HEK293 (cell line): ENCODE measurements at regions not wholly inside any gene's neighbourhood (a gene's known extent, or its start where the extent isn't known, plus 50 kb on each side); places are given as distances from the start of the nearest gene placed in this dataset.

Experiments used
- CTCF ChIP-seq: fragments of 450-650 bp; formaldehyde crosslinking; IDR thresholded peaks from 2 replicates; pipeline ENCODE4 v1.5.1; 2016; ENCODE audit warnings: missing biosample characterization, missing genetic modification characterization
- INSM2 ChIP-seq: fragments of 450-650 bp; formaldehyde crosslinking; IDR thresholded peaks from 2 replicates; pipeline ENCODE4 v1.5.1; 2016; ENCODE audit warnings: missing biosample characterization, missing genetic modification characterization
- REST ChIP-seq: fragments of 450-650 bp; formaldehyde crosslinking; IDR thresholded peaks from 2 replicates; pipeline ENCODE4 v1.5.1; 2016; ENCODE audit warnings: missing biosample characterization, missing genetic modification characterization
- SP3 ChIP-seq: fragments of 450-650 bp; formaldehyde crosslinking; IDR thresholded peaks from 2 replicates; pipeline ENCODE4 v1.5.1; 2016; ENCODE audit warnings: missing biosample characterization, missing genetic modification characterization
- TCF7L2 ChIP-seq: IDR thresholded peaks from 2 replicates; pipeline ENCODE4 v1.6.1; 2011; ENCODE audit warnings: low read depth, mild to moderate bottlenecking, inconsistent platforms, low read length, moderate library complexity, borderline replicate concordance
- ZBTB7A ChIP-seq: fragments of 450-650 bp; formaldehyde crosslinking; IDR thresholded peaks from 2 replicates; pipeline ENCODE4 v1.5.1; 2016; ENCODE audit warnings: low read depth, missing biosample characterization, missing genetic modification characterization
- ZFP37 ChIP-seq: fragments of 450-650 bp; formaldehyde crosslinking; IDR thresholded peaks from 2 replicates; pipeline ENCODE4 v1.5.1; 2016; ENCODE audit warnings: missing biosample characterization, missing genetic modification characterization
- ZNF140 ChIP-seq: fragments of 450-650 bp; formaldehyde crosslinking; IDR thresholded peaks from 2 replicates; pipeline ENCODE4 v1.5.1; 2016; ENCODE audit warnings: missing biosample characterization, missing genetic modification characterization
- ZNF274 ChIP-seq, 2 experiments: fragments of 200-500 bp in 1 of 2; fragments of 450-650 bp in 1 of 2; sonication (Bioruptor generic) in 1 of 2; formaldehyde crosslinking in 1 of 2; IDR thresholded peaks; 2 replicates each; pipeline versions ENCODE4 v1.5.1 to v1.6.1; 2014 to 2016; ENCODE audit warnings: borderline replicate concordance in 1 of 2, inconsistent platforms in 1 of 2, low read length in 1 of 2, missing biosample characterization in 1 of 2, missing genetic modification characterization in 1 of 2
- ZNF324 ChIP-seq: fragments of 450-650 bp; formaldehyde crosslinking; IDR thresholded peaks from 2 replicates; pipeline ENCODE4 v1.5.1; 2016; ENCODE audit warnings: missing biosample characterization, missing genetic modification characterization
- ZNF341 ChIP-seq: fragments of 450-650 bp; formaldehyde crosslinking; IDR thresholded peaks from 2 replicates; pipeline ENCODE4; 2016; ENCODE audit warnings: low read depth, missing biosample characterization, missing genetic modification characterization
- ZNF350 ChIP-seq: fragments of 450-650 bp; formaldehyde crosslinking; IDR thresholded peaks from 2 replicates; pipeline ENCODE4 v1.5.0; 2017; ENCODE audit warnings: missing biosample characterization, mild to moderate bottlenecking, missing genetic modification characterization
- ZNF544 ChIP-seq: fragments of 450-650 bp; formaldehyde crosslinking; IDR thresholded peaks from 2 replicates; pipeline ENCODE4 v1.5.0; 2017; ENCODE audit warnings: missing biosample characterization, missing genetic modification characterization
- ZSCAN4 ChIP-seq: fragments of 450-650 bp; formaldehyde crosslinking; IDR thresholded peaks from 2 replicates; pipeline ENCODE4 v1.5.1; 2017; ENCODE audit warnings: missing biosample characterization, missing genetic modification characterization

GRCh38 chr11:70605846-70606245, 207.5 kb downstream of the CTTN start:
- TF ChIP-seq ZSCAN4 (no peak), ZNF274 (IDR thresholded peaks at IDR 0.05; ENCODE audit: low read length) (no peak), ZNF274 (tag by site-specific recombination; IDR thresholded peaks at IDR 0.05; ENCODE audit: borderline replicate concordance) (no peak), CTCF (tag by site-specific recombination) (no peak), ZNF350 (tag by site-specific recombination) (no peak), ZFP37 (no peak), ZNF341 (tag by site-specific recombination) (no peak), INSM2 (no peak), SP3 (no peak), ZNF324 (no peak), ZNF544 (tag by site-specific recombination) (no peak), REST (no peak), ZBTB7A (tag by site-specific recombination) (no peak), TCF7L2 (no peak), ZNF140 (tag by site-specific recombination) (no peak)
